A673 (cell line): ENCODE measurements at regions not wholly inside any gene's neighbourhood (a gene's known extent, or its start where the extent isn't known, plus 50 kb on each side); places are given as distances from the start of the nearest gene placed in this dataset.

Source experiments
- EZH2 ChIP-seq: fragments of 200-600 bp; sonication (generic); IDR thresholded peaks from 2 replicates; pipeline ENCODE4 v1.6.1; 2017; ENCODE audit warnings: borderline replicate concordance, low read depth, mild to moderate bottlenecking, mixed read lengths, antibody characterized with exemption, low read length; ENCODE audit not compliant: poor library complexity, severe bottlenecking
- TF ChIP-seq, protein P1 (sequence below): fragments of 300-800, 200-600 bp; sonication (generic); conservative IDR thresholded peaks from 2 replicates; pipeline ENCODE4 v1.5.1; 2017; ENCODE audit warnings: low read depth, mild to moderate bottlenecking, antibody characterized with exemption, low read length, moderate library complexity, mixed read lengths

DNA sequence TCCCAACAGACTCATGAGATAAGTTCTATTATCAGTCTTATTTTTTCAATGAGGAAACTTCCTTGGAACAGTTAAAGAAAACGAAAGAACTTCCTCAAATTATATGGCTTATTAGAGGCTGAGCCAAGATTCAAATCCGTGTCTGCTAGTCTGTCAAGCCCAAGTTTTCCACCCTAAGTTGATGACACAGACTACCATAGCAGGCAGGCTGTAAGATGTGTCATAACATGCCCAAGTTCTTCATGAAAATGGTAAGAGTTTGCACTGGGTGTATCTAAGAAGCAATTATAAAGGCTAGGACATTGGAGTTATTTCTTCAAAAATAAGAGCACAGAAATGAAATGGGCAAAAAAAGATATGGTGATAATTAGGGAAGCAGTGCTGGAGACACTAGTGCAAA, 634.5 kb downstream of the BRINP1 start:
- TF ChIP-seq, protein P1, sequence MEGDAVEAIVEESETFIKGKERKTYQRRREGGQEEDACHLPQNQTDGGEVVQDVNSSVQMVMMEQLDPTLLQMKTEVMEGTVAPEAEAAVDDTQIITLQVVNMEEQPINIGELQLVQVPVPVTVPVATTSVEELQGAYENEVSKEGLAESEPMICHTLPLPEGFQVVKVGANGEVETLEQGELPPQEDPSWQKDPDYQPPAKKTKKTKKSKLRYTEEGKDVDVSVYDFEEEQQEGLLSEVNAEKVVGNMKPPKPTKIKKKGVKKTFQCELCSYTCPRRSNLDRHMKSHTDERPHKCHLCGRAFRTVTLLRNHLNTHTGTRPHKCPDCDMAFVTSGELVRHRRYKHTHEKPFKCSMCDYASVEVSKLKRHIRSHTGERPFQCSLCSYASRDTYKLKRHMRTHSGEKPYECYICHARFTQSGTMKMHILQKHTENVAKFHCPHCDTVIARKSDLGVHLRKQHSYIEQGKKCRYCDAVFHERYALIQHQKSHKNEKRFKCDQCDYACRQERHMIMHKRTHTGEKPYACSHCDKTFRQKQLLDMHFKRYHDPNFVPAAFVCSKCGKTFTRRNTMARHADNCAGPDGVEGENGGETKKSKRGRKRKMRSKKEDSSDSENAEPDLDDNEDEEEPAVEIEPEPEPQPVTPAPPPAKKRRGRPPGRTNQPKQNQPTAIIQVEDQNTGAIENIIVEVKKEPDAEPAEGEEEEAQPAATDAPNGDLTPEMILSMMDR, result no peak
- TF ChIP-seq EZH2, result no peak
